H1 (cell line): ENCODE measurements at regions not wholly inside any gene's neighbourhood (a gene's known extent, or its start where the extent isn't known, plus 50 kb on each side); places are given as distances from the start of the nearest gene placed in this dataset.

Experiments
- CTCF ChIA-PET: fragments of 300-600 bp; sonication (Branson Sonifier 250); formaldehyde crosslinking; loops from one replicate; lab custom pipeline; 2021; ENCODE audit not compliant: partially characterized antibody; lab: Charles Lee
- POLR2A ChIA-PET: fragments of 300-600 bp; sonication (Branson Sonifier 250); formaldehyde crosslinking; loops from one replicate; lab custom pipeline; 2021; ENCODE audit warnings: inconsistent platforms; ENCODE audit not compliant: partially characterized antibody; lab: Charles Lee
- DNase-seq, 2 experiments: peaks; one replicate each; pipeline versions ENCODE4 v3.0.0 to v3.0.0-alpha.2; 2010 to 2022; ENCODE audit warnings: low spot score in 2 of 2, low read depth in 1 of 2, mixed read lengths in 1 of 2
- FAIRE-seq: peaks from 2 replicates; lab custom pipeline; 2011; peaks lifted over from hg19 to GRCh38; lab: Jason Lieb, UNC
- H2AFZ ChIP-seq: 2 replicates; pipeline ENCODE4 v1.8.1; 2012; ENCODE audit warnings: low read length, inconsistent platforms
- H2AK5ac ChIP-seq: 2 replicates; pipeline ENCODE4 v1.6.1; 2013; ENCODE audit warnings: low read depth, low read length
- H2BK120ac ChIP-seq: replicated peaks from 2 replicates; pipeline ENCODE3; 2013; ENCODE audit warnings: low read depth, low read length, inconsistent platforms
- H2BK12ac ChIP-seq: 2 replicates; pipeline ENCODE4 v1.6.1; 2013; ENCODE audit warnings: low read depth, low read length
- H2BK15ac ChIP-seq: 2 replicates; pipeline ENCODE4 v1.6.1; 2013; ENCODE audit warnings: low read length
- H2BK20ac ChIP-seq: 2 replicates; pipeline ENCODE4 v1.6.1; 2013; ENCODE audit warnings: low read length
- H2BK5ac ChIP-seq: 2 replicates; pipeline ENCODE4 v1.6.1; 2013; ENCODE audit warnings: low read depth, low read length
- H3K14ac ChIP-seq: 2 replicates; pipeline ENCODE4 v1.6.1; 2013; ENCODE audit warnings: inconsistent platforms; ENCODE audit not compliant: insufficient read length
- H3K18ac ChIP-seq: 2 replicates; pipeline ENCODE4 v1.6.1; 2013; ENCODE audit warnings: low read length; ENCODE audit errors: extremely low read depth
- H3K23ac ChIP-seq: 2 replicates; pipeline ENCODE4 v1.6.1; 2013; ENCODE audit warnings: inconsistent platforms; ENCODE audit not compliant: insufficient read length
- H3K23me2 ChIP-seq: 2 replicates; pipeline ENCODE4 v1.6.1; 2013; ENCODE audit warnings: low read depth, low read length
- H3K27ac ChIP-seq: 2 replicates; pipeline ENCODE4 v1.6.1; 2011; ENCODE audit warnings: low read depth, low read length, inconsistent platforms
- H3K27me3 ChIP-seq, 4 experiments: replicated peaks in 1 of 4; 1 replicate in 1 of 4; 2 replicates in 3 of 4; pipeline versions ENCODE4 v1.6.1 to v1.8.1; 2011 to 2013; ENCODE audit warnings: low read length in 3 of 4, mild to moderate bottlenecking in 3 of 4, inconsistent platforms in 2 of 4, mixed read lengths in 2 of 4, moderate library complexity in 1 of 4; ENCODE audit not compliant: control insufficient read depth in 3 of 4, insufficient read depth in 3 of 4; ENCODE audit errors: extremely low read depth in 1 of 4
- H3K36me3 ChIP-seq, 4 experiments: 2 replicates each; pipeline versions ENCODE4 v1.6.1 to v1.8.1; 2011 to 2013; ENCODE audit warnings: mild to moderate bottlenecking in 4 of 4, low read length in 3 of 4, moderate library complexity in 2 of 4, control low read depth in 1 of 4, inconsistent platforms in 1 of 4; ENCODE audit not compliant: insufficient read depth in 4 of 4, control insufficient read depth in 2 of 4
- H3K4ac ChIP-seq: replicated peaks from 2 replicates; pipeline ENCODE3; 2013; ENCODE audit warnings: low read length, low read depth, mixed read lengths, inconsistent platforms; ENCODE audit not compliant: insufficient read length
- H3K4me1 ChIP-seq, 4 experiments: replicated peaks in 1 of 4; 1 replicate in 1 of 4; 2 replicates in 3 of 4; pipeline versions ENCODE4 v1.6.1 to v1.8.1; 2011 to 2013; ENCODE audit warnings: low read length in 3 of 4, inconsistent platforms in 2 of 4, mixed read lengths in 1 of 4; ENCODE audit not compliant: insufficient read depth in 4 of 4, control insufficient read depth in 3 of 4
- H3K4me2 ChIP-seq, 2 experiments: 2 replicates each; pipeline versions ENCODE4 v1.6.1 to v1.8.1; 2011 to 2013; ENCODE audit warnings: low read depth in 2 of 2, low read length in 2 of 2, control low read depth in 1 of 2, inconsistent platforms in 1 of 2, mild to moderate bottlenecking in 1 of 2; ENCODE audit not compliant: insufficient read depth in 1 of 2
- H3K4me3 ChIP-seq, 4 experiments: fragments of 200-600, 300-600 bp in 1 of 4; sonication (generic), shearing (Covaris generic), sonication (Bioruptor Twin) in 1 of 4; 2 replicates each; pipeline versions ENCODE4 v1.5.1 to v1.8.1; 2011 to 2016; ENCODE audit warnings: low read length in 4 of 4, low read depth in 3 of 4, control low read depth in 2 of 4, inconsistent platforms in 2 of 4, mild to moderate bottlenecking in 2 of 4, mixed read lengths in 1 of 4, moderate library complexity in 1 of 4; ENCODE audit not compliant: insufficient read depth in 2 of 4; ENCODE audit errors: extremely low read depth in 1 of 4
- H3K56ac ChIP-seq: replicated peaks from 2 replicates; pipeline ENCODE3; 2013; ENCODE audit warnings: low read depth, mild to moderate bottlenecking, mixed read lengths, low read length, inconsistent platforms; ENCODE audit not compliant: insufficient read length
- H3K79me1 ChIP-seq: 2 replicates; pipeline ENCODE4 v1.6.1; 2013; ENCODE audit warnings: low read depth, low read length, control low read depth
- H3K79me2 ChIP-seq, 2 experiments: 2 replicates each; pipeline versions ENCODE4 v1.6.1 to v1.8.1; 2012 to 2013; ENCODE audit warnings: low read length in 2 of 2, mild to moderate bottlenecking in 2 of 2, inconsistent platforms in 1 of 2; ENCODE audit not compliant: insufficient read depth in 2 of 2, control insufficient read depth in 1 of 2
- H3K9ac ChIP-seq, 4 experiments: replicated peaks in 1 of 4; 1 replicate in 1 of 4; 2 replicates in 3 of 4; pipeline versions ENCODE4 v1.6.1 to v1.8.1; 2011 to 2013; ENCODE audit warnings: low read depth in 3 of 4, low read length in 3 of 4, control low read depth in 2 of 4, mild to moderate bottlenecking in 2 of 4, moderate library complexity in 2 of 4, inconsistent platforms in 1 of 4; ENCODE audit errors: extremely low read depth in 1 of 4
- H3K9me3 ChIP-seq, 2 experiments: 2 replicates each; pipeline versions ENCODE4 v1.6.1 to v1.8.1; 2012 to 2013; ENCODE audit warnings: mild to moderate bottlenecking in 2 of 2, moderate library complexity in 2 of 2, control low read depth in 1 of 2, inconsistent platforms in 1 of 2, low read depth in 1 of 2, low read length in 1 of 2, mixed read lengths in 1 of 2; ENCODE audit not compliant: insufficient read depth in 2 of 2
- H4K20me1 ChIP-seq, 2 experiments: replicated peaks in 1 of 2; 2 replicates each; pipeline versions ENCODE3 to v1.8.1; 2011 to 2013; ENCODE audit warnings: inconsistent platforms in 2 of 2, low read length in 2 of 2, mild to moderate bottlenecking in 1 of 2; ENCODE audit not compliant: insufficient read depth in 2 of 2, control insufficient read depth in 1 of 2
- H4K5ac ChIP-seq: 2 replicates; pipeline ENCODE4 v1.6.1; 2013; ENCODE audit warnings: low read length, low read depth, mixed read lengths, inconsistent platforms; ENCODE audit not compliant: insufficient read length
- H4K8ac ChIP-seq: 2 replicates; pipeline ENCODE4 v1.8.0; 2013; ENCODE audit warnings: mild to moderate bottlenecking, moderate library complexity, low read length, inconsistent platforms; ENCODE audit not compliant: insufficient read depth; ENCODE audit errors: extremely low read depth
- H4K91ac ChIP-seq: replicated peaks from 2 replicates; pipeline ENCODE3; 2013; ENCODE audit warnings: low read length, mixed read lengths, inconsistent platforms; ENCODE audit not compliant: insufficient read length
- EZH2 ChIP-seq: fragments of 200-600 bp; sonication (generic); IDR thresholded peaks from 2 replicates; pipeline ENCODE4 v1.7.1; 2012; ENCODE audit warnings: low read depth, mild to moderate bottlenecking, moderate library complexity, low read length, inconsistent platforms; ENCODE audit not compliant: severe bottlenecking
- FOSL1 ChIP-seq: IDR thresholded peaks from 2 replicates; pipeline ENCODE4 v1.6.1; 2011; ENCODE audit warnings: mild to moderate bottlenecking, low read depth, low read length, moderate library complexity; ENCODE audit not compliant: insufficient read depth
- GTF2F1 ChIP-seq: IDR thresholded peaks from 2 replicates; pipeline ENCODE4 v1.6.1; 2012; ENCODE audit warnings: low read depth, low read length, improper control_type of control experiment, borderline replicate concordance
- KDM1A ChIP-seq: fragments of 200-600, 300-600 bp; sonication (generic); IDR thresholded peaks from 2 replicates; pipeline ENCODE4 v1.7.1; 2016; ENCODE audit warnings: mild to moderate bottlenecking, low read length, borderline replicate concordance
- NRF1 ChIP-seq: IDR thresholded peaks from 2 replicates; pipeline ENCODE4 v1.6.1; 2011; ENCODE audit warnings: mild to moderate bottlenecking, low read depth, low read length, improper control_type of control experiment
- PHF8 ChIP-seq: fragments of 200-600 bp; sonication (generic); conservative IDR thresholded peaks from 2 replicates; pipeline ENCODE4 v1.7.1; 2012; ENCODE audit warnings: low read depth, mild to moderate bottlenecking, inconsistent platforms, low read length, moderate library complexity
- POLR2A ChIP-seq, 2 experiments: IDR thresholded peaks; 1 replicate in 1 of 2; 2 replicates in 1 of 2; pipeline ENCODE4 v1.6.1; 2011; ENCODE audit warnings: low read depth in 2 of 2, low read length in 2 of 2, mild to moderate bottlenecking in 2 of 2; ENCODE audit errors: control extremely low read depth in 1 of 2
- RXRA ChIP-seq: IDR thresholded peaks from 2 replicates; pipeline ENCODE4 v1.6.1; 2011; ENCODE audit warnings: low read depth, mild to moderate bottlenecking, low read length, moderate library complexity; ENCODE audit not compliant: insufficient read depth
- SAP30 ChIP-seq: fragments of 300-600 bp; sonication (generic); IDR thresholded peaks from 2 replicates; pipeline ENCODE4 v1.7.1; 2012; ENCODE audit warnings: low read length, moderate library complexity, mild to moderate bottlenecking, inconsistent platforms; ENCODE audit not compliant: insufficient read depth, insufficient replicate concordance
- TAF7 ChIP-seq: optimal IDR thresholded peaks from 2 replicates; pipeline ENCODE3; 2011; ENCODE audit warnings: low read depth, mild to moderate bottlenecking, inconsistent platforms, low read length, moderate library complexity, borderline replicate concordance
- WGBS, 2 experiments: shearing (Covaris generic) in 1 of 2; methylation state at CpG; one replicate each; pipeline versions ENCODE4 v1.1.6 to v1.1.7; 2013 to 2015; ENCODE audit warnings: low lambda C conversion rate in 2 of 2, mixed read lengths in 2 of 2, inconsistent platforms in 1 of 2, low coverage in 1 of 2, missing lambda C conversion rate in 1 of 2; ENCODE audit not compliant: insufficient replicate concordance in 2 of 2, insufficient coverage in 1 of 2, insufficient read length in 1 of 2; ENCODE audit errors: extremely low coverage in 1 of 2, missing lambda C conversion rate in 1 of 2; 5-methylcytosine and 5-hydroxymethylcytosine counted together
- TF ChIP-seq, protein P1 (sequence below), 3 experiments: IDR thresholded peaks; 1 replicate in 2 of 3; 2 replicates in 1 of 3; pipeline versions ENCODE4 v1.5.1 to v1.6.1; 2011; ENCODE audit warnings: low read length in 3 of 3, mild to moderate bottlenecking in 3 of 3, inconsistent platforms in 2 of 3, low read depth in 1 of 3, moderate library complexity in 1 of 3; ENCODE audit not compliant: insufficient read depth in 1 of 3; ENCODE audit errors: control extremely low read depth in 1 of 3
- TF ChIP-seq, protein P2 (sequence below): IDR thresholded peaks from 2 replicates; pipeline ENCODE4 v1.6.1; 2012; ENCODE audit warnings: inconsistent platforms

DNA sequence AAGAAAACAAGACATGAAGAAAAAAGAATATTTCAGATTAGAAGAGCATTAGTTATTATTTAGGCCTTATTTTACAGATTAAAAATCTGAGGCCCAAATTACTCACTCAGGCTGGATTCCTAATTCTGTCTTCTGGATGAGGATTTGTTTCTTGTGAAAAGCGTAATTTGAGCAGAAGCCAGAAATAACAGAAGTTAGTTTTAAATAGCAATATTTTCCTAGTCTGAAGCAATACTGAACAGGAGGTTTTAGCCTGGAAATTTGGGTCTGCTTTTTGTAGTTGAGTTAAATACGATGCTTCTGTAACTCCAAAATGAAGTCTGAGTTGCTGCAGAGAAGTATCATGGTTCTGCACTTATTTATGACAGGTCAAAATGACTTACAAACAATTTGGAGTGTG, 124.9 kb downstream of the RTL3 start:
- Histone ChIP-seq H3K4me3 (no peak overlapping the region), H2BK5ac (no peak overlapping the region), H3K27me3 (no peaks in the 10 kb centered on the region), H3K36me3 (no peaks in the 10 kb centered on the region), H3K79me1 (no peaks in the 10 kb centered on the region), H2AK5ac (no peak overlapping the region), H3K79me2 (no peaks in the 10 kb centered on the region), H3K4me1 (no peaks in the 10 kb centered on the region), H3K9me3 (no peaks in the 10 kb centered on the region), H3K4ac (no peak overlapping the region), H4K8ac (no peak overlapping the region), H2BK15ac (no peak overlapping the region), H2BK120ac (no peak overlapping the region), H2AFZ (no peak overlapping the region), H4K20me1 (no peaks in the 10 kb centered on the region), H3K9ac (no peak overlapping the region), H3K23ac (no peak overlapping the region), H3K18ac (no peak overlapping the region), H4K91ac (no peak overlapping the region), H3K23me2 (no peaks in the 10 kb centered on the region), H4K5ac (no peak overlapping the region), H2BK12ac (no peak overlapping the region), H3K56ac (no peak overlapping the region), H2BK20ac (no peak overlapping the region), H3K14ac (no peak overlapping the region), H3K27ac (no peak overlapping the region), H3K4me2 (no peak overlapping the region)
- no peak for FAIRE-seq
- WGBS, 2 experiments: 86% methylated on average over 2 of the region's 2 CpGs; no CpG with 5 or more reads in 1 of the 2 experiments
- ChIA-PET POLR2A (no interaction called here), CTCF (no interaction called here)
- no peak for DNase-seq
- no peak for TF ChIP-seq PHF8
- TF ChIP-seq NRF1: no peak
- no peak for TF ChIP-seq EZH2
- TF ChIP-seq POLR2A (IDR thresholded peaks at IDR 0.05; ENCODE audit: control extremely low read depth in 1 of 2, low read depth in 2 of 2, low read length in 2 of 2): no peak
- TF ChIP-seq FOSL1: no peak
- TF ChIP-seq, protein P1, sequence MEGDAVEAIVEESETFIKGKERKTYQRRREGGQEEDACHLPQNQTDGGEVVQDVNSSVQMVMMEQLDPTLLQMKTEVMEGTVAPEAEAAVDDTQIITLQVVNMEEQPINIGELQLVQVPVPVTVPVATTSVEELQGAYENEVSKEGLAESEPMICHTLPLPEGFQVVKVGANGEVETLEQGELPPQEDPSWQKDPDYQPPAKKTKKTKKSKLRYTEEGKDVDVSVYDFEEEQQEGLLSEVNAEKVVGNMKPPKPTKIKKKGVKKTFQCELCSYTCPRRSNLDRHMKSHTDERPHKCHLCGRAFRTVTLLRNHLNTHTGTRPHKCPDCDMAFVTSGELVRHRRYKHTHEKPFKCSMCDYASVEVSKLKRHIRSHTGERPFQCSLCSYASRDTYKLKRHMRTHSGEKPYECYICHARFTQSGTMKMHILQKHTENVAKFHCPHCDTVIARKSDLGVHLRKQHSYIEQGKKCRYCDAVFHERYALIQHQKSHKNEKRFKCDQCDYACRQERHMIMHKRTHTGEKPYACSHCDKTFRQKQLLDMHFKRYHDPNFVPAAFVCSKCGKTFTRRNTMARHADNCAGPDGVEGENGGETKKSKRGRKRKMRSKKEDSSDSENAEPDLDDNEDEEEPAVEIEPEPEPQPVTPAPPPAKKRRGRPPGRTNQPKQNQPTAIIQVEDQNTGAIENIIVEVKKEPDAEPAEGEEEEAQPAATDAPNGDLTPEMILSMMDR (IDR thresholded peaks at IDR 0.05; ENCODE audit: control extremely low read depth in 1 of 3, insufficient read depth in 1 of 3, low read depth in 1 of 3, low read length in 3 of 3): no peak
- TF ChIP-seq TAF7: no peak
- TF ChIP-seq RXRA: no peak
- TF ChIP-seq KDM1A: no peak
- TF ChIP-seq SAP30: no peak
- no peak for TF ChIP-seq GTF2F1
- TF ChIP-seq, protein P2, sequence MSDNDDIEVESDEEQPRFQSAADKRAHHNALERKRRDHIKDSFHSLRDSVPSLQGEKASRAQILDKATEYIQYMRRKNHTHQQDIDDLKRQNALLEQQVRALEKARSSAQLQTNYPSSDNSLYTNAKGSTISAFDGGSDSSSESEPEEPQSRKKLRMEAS: no peak
